ENCODE measurements at regions not wholly inside any gene's neighbourhood (a gene's known extent, or its start where the extent isn't known, plus 50 kb on each side); places are given as distances from the start of the nearest gene placed in this dataset.

- Histone ChIP-seq H2AFZ (ENCODE audit: low read depth) (no peak overlapping the region), H3K4me1 (ENCODE audit: low read depth, poor library complexity, severe bottlenecking) (peaks cover 4% of the 10 kb centered on the region), H3K79me2 (ENCODE audit: insufficient read depth, low read depth) (no peaks in the 10 kb centered on the region), H3K9ac (no peak overlapping the region), H3K4me2 (no peak overlapping the region), H3K4me3 (IDR thresholded peaks at IDR 0.05; ENCODE audit: insufficient read depth, low read depth, low read length) (no peak overlapping the region), H3K27me3 (ENCODE audit: insufficient read depth, low read depth) (no peaks in the 10 kb centered on the region), H3K27ac (no peak overlapping the region), H4K20me1 (ENCODE audit: insufficient read depth) (no peaks in the 10 kb centered on the region), H3K36me3 (ENCODE audit: insufficient read depth) (no peaks in the 10 kb centered on the region)
- TF ChIP-seq CTCF (conservative IDR thresholded peaks at IDR 0.05; ENCODE audit: low read depth, low read length): no peak
Observed at GRCh38 chr22:23392420-23393121, 187.5 kb downstream of the IGLL1 start.

- no peak overlapping the region for H3K4me3 ChIP-seq (IDR thresholded peaks at IDR 0.05; ENCODE audit: insufficient read depth, low read depth, low read length)
- H3K27me3 ChIP-seq (ENCODE audit: insufficient read depth, low read depth): no peaks in the 10 kb centered on the region
- no peak overlapping the region for H3K27ac ChIP-seq
- H2AFZ ChIP-seq (ENCODE audit: low read depth): no peak overlapping the region
- H3K9ac ChIP-seq: no peak overlapping the region
- no peak overlapping the region for H3K4me2 ChIP-seq
- no peaks in the 10 kb centered on the region for H3K79me2 ChIP-seq (ENCODE audit: insufficient read depth, low read depth)
- no peaks in the 10 kb centered on the region for H3K4me1 ChIP-seq (ENCODE audit: low read depth, poor library complexity, severe bottlenecking)
- no peaks in the 10 kb centered on the region for H3K36me3 ChIP-seq (ENCODE audit: insufficient read depth)
- no peak for TF ChIP-seq CTCF (conservative IDR thresholded peaks at IDR 0.05; ENCODE audit: low read depth, low read length)
- no peaks in the 10 kb centered on the region for H4K20me1 ChIP-seq (ENCODE audit: insufficient read depth)
Observed at GRCh38 chr22:23391022-23391421, 189.1 kb downstream of the IGLL1 start.

- Histone ChIP-seq H2AFZ (ENCODE audit: low read depth) (no peak overlapping the region), H3K36me3 (ENCODE audit: insufficient read depth) (no peaks in the 10 kb centered on the region), H3K4me3 (IDR thresholded peaks at IDR 0.05; ENCODE audit: insufficient read depth, low read depth, low read length) (no peak overlapping the region), H3K27ac (no peak overlapping the region), H3K4me1 (ENCODE audit: low read depth, poor library complexity, severe bottlenecking) (no peaks in the 10 kb centered on the region), H3K9ac (no peak overlapping the region), H3K27me3 (ENCODE audit: insufficient read depth, low read depth) (no peaks in the 10 kb centered on the region), H4K20me1 (ENCODE audit: insufficient read depth) (no peaks in the 10 kb centered on the region), H3K4me2 (no peak overlapping the region), H3K79me2 (ENCODE audit: insufficient read depth, low read depth) (no peaks in the 10 kb centered on the region)
- TF ChIP-seq CTCF (conservative IDR thresholded peaks at IDR 0.05; ENCODE audit: low read depth, low read length): no peak
Observed at GRCh38 chr22:23389271-23390071, 190.6 kb downstream of the IGLL1 start.

GRCh38 chr22:23388517-23388890, 191.6 kb downstream of the IGLL1 start:
- no peak overlapping the region for H3K4me2 ChIP-seq
- H3K27me3 ChIP-seq (ENCODE audit: insufficient read depth, low read depth): no peaks in the 10 kb centered on the region
- no peak overlapping the region for H3K9ac ChIP-seq
- H3K79me2 ChIP-seq (ENCODE audit: insufficient read depth, low read depth): no peaks in the 10 kb centered on the region
- no peak overlapping the region for H3K27ac ChIP-seq
- no peaks in the 10 kb centered on the region for H4K20me1 ChIP-seq (ENCODE audit: insufficient read depth)
- H2AFZ ChIP-seq (ENCODE audit: low read depth): no peak overlapping the region
- H3K36me3 ChIP-seq (ENCODE audit: insufficient read depth): no peaks in the 10 kb centered on the region
- no peak overlapping the region for H3K4me3 ChIP-seq (IDR thresholded peaks at IDR 0.05; ENCODE audit: insufficient read depth, low read depth, low read length)
- H3K4me1 ChIP-seq (ENCODE audit: low read depth, poor library complexity, severe bottlenecking): no peaks in the 10 kb centered on the region
- TF ChIP-seq CTCF (conservative IDR thresholded peaks at IDR 0.05; ENCODE audit: low read depth, low read length): no peak
